ENCODE measurements at regions not wholly inside any gene's neighbourhood (a gene's known extent, or its start where the extent isn't known, plus 50 kb on each side); places are given as distances from the start of the nearest gene placed in this dataset.

DNA sequence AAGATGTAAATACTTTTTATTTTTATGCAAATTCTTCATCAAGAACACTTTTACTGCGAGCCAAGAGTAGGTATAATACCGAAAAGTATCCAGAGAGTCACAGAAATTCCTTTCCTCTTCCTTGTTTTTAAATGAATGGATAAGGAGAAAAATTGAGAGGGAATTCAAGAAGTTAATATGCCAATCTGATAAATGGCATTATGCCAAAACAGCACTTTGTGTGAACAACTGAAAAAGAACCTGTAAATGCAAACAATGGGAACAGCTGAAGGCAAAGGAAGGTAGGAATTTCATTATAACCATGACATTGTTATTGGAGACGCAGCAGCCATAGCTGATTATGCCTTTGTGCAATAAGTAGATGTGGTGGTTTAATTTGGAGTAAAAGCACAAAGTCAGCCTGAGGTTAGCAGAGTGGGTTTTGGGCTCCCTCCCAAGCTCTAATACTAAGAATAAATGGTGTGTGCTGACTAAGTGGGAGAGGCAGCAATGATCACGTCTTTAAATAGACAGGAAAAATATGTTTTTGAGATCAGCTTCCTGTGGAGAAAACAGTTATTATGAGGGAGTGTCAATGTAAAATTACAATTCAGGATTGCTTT lies 209.8 kb upstream of the NDST4 start:
- Mint-ChIP-seq H3K9me3 (no peaks in the 10 kb centered on the region), H3K36me3 (ENCODE audit: low read depth) (no peaks in the 10 kb centered on the region), H3K27ac (no peak overlapping the region), H3K4me3 (no peak overlapping the region), H3K27me3 (ENCODE audit: insufficient read depth) (no peaks in the 10 kb centered on the region), H3K4me1 (ENCODE audit: low read depth) (no peaks in the 10 kb centered on the region)
- DNase-seq (ENCODE audit: low spot score) = no peak
- intact Hi-C loops (cut with micrococcal nuclease) = no loop called here

DNA sequence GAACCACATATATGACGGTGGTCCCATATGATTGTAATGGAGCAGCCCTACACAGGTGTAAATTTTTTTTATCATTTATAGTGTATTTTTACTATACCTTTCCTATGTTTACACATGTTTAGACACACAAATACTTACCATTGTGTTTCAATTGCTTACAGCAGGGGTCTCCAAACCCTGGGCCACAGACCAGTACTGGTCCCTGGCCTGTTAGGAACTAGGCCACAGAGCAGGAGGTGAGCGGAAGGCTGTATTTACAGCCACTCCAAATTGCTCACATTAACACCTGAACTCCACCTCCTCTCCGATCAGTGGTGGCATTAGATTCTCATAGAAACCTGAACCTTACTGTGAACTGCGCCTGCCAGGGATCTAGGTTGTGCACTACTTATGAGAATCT lies 201.8 kb upstream of the NDST4 start:
- H3K36me3 Mint-ChIP-seq (ENCODE audit: low read depth) = no peaks in the 10 kb centered on the region
- H3K9me3 Mint-ChIP-seq = no peaks in the 10 kb centered on the region
- no peak for DNase-seq (ENCODE audit: low spot score)
- H3K27me3 Mint-ChIP-seq (ENCODE audit: insufficient read depth) = no peaks in the 10 kb centered on the region
- H3K4me3 Mint-ChIP-seq = no peak overlapping the region
- intact Hi-C loops (cut with micrococcal nuclease) = no loop called here
- H3K4me1 Mint-ChIP-seq (ENCODE audit: low read depth) = no peaks in the 10 kb centered on the region
- H3K27ac Mint-ChIP-seq = no peak overlapping the region

DNA sequence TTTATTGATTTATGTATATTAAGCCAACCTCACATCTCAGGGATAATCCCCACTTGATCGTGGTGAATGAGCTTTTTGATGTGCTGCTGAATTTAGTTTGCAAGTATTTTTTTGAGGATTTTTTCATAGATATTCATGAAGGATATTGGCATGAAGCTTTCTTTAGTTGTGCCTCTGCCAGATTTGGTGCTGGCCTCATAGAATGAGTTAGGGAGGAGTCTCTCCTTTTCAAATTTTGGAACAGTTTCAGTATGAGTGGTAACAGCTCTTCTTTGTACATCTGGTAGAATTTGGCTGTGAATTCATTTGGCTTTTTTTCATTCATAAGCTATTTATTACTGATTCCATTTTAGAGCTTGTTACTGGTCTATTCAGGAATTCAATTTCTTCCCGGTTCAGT lies 197.2 kb upstream of the NDST4 start:
- Mint-ChIP-seq H3K9me3 (no peaks in the 10 kb centered on the region), H3K4me1 (ENCODE audit: low read depth) (no peaks in the 10 kb centered on the region), H3K27ac (no peak overlapping the region), H3K4me3 (no peak overlapping the region), H3K36me3 (ENCODE audit: low read depth) (no peaks in the 10 kb centered on the region), H3K27me3 (ENCODE audit: insufficient read depth) (peaks cover 2% of the 10 kb centered on the region)
- DNase-seq (ENCODE audit: low spot score) = no peak
- intact Hi-C loops (cut with micrococcal nuclease) = no loop called here

DNA sequence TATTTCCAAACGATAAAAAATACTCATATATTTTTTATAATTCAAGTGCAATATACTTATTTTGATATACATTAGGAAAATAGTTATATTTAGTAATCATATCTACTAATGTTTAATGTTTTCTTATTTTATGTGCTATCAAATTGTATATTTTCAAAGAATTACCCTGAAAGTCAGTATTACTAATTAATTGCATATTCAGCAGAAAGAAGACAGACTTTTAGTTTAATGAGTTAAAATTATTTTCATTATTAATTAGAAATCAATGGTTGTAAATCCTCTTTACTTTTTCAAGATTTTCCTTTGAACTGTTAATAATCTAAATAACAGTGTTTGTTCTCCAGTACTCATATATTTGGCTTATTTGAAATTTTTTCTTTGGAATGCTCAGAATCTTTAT lies 181.3 kb upstream of the NDST4 start:
- Mint-ChIP-seq H3K9me3 (no peaks in the 10 kb centered on the region), H3K4me3 (no peak overlapping the region), H3K27me3 (ENCODE audit: insufficient read depth) (no peaks in the 10 kb centered on the region), H3K27ac (no peak overlapping the region), H3K36me3 (ENCODE audit: low read depth) (no peaks in the 10 kb centered on the region), H3K4me1 (ENCODE audit: low read depth) (no peaks in the 10 kb centered on the region)
- no peak for DNase-seq (ENCODE audit: low spot score)
- intact Hi-C loops (cut with micrococcal nuclease) = no loop called here

DNA sequence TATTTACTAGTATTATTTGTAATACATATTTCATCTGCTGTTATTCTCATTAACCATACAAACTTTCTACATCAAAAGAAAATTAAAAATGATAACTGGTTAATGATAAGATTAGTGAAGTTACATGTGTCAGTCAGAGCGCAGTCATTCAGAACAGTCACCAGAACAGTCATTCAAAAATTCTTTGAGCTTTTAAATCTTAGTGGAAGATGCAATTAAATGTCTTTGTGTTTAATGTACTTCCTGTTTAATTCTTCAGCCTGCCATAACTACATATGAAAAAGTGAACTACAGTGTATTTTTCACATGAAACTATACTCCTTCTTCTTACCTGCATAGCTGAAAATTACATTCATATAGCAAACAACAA lies 179.7 kb upstream of the NDST4 start:
- Mint-ChIP-seq H3K4me1 (ENCODE audit: low read depth) (no peaks in the 10 kb centered on the region), H3K27ac (no peak overlapping the region), H3K4me3 (no peak overlapping the region), H3K9me3 (no peaks in the 10 kb centered on the region), H3K36me3 (ENCODE audit: low read depth) (no peaks in the 10 kb centered on the region), H3K27me3 (ENCODE audit: insufficient read depth) (no peaks in the 10 kb centered on the region)
- no peak for DNase-seq (ENCODE audit: low spot score)
- intact Hi-C loops (cut with micrococcal nuclease) = no loop called here

DNA sequence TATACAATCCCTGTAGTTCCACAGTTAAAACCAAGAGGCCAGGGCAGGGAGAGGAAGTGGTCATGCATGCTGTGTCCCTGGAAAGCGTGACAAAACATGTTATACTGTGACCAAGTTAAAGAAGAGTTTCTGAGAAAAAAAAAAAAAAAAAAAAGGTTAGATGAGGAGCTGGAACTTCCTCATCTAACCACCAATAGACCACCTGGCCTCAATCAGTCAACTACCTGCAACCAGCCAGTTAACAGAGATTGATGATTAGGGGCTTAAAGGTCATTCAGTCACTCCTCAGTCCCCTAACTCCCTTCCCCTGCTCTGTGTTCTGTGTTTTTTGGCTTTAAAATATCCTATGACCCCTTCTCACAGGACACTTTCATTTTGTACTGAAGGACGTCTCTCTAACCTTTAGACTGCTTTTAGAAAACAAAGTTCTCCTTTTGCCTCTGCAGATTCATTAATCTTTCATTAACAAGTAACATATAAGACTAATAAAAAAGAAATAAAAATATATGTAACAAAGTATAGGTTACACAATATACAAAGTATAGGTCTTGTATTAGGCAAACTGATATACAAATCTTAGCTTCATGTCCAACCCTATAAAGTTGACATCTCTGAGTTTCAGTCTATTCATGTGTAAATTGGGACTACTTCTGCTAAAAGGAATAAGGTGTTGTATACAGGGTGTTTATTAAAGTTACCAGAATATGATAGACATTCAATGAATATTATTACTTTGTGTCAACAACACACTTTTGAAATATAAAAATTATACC lies 179.1 kb upstream of the NDST4 start:
- Mint-ChIP-seq H3K9me3 (no peaks in the 10 kb centered on the region), H3K4me1 (ENCODE audit: low read depth) (no peaks in the 10 kb centered on the region), H3K4me3 (no peak overlapping the region), H3K27me3 (ENCODE audit: insufficient read depth) (no peaks in the 10 kb centered on the region), H3K27ac (no peak overlapping the region), H3K36me3 (ENCODE audit: low read depth) (no peaks in the 10 kb centered on the region)
- DNase-seq (ENCODE audit: low spot score) = no peak
- intact Hi-C loops (cut with micrococcal nuclease) = no loop called here

DNA sequence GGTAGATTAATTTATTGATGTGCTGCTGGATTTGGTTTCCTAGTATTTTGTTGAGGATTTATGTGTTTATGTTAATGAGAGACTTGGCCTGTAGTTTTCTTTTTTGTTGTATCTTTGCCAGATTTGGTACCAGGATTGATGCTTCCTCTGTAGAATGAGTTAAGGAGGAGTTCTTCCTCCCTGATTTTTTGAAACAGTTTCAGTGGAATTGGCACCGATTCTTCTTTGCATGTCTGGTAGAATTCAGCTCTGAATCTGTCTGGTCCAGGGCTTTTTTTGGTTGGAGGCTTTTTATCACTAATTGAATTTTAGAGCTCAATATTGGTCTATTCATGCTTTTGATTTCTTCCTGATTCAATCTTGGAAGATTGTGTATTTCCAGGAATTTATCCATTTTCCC lies 174.0 kb upstream of the NDST4 start:
- Mint-ChIP-seq H3K27me3 (ENCODE audit: insufficient read depth) (peaks cover 2% of the 10 kb centered on the region), H3K27ac (no peak overlapping the region), H3K36me3 (ENCODE audit: low read depth) (no peaks in the 10 kb centered on the region), H3K4me3 (no peak overlapping the region), H3K9me3 (no peaks in the 10 kb centered on the region), H3K4me1 (ENCODE audit: low read depth) (no peaks in the 10 kb centered on the region)
- intact Hi-C loops (cut with micrococcal nuclease) = no loop called here
- no peak for DNase-seq (ENCODE audit: low spot score)

DNA sequence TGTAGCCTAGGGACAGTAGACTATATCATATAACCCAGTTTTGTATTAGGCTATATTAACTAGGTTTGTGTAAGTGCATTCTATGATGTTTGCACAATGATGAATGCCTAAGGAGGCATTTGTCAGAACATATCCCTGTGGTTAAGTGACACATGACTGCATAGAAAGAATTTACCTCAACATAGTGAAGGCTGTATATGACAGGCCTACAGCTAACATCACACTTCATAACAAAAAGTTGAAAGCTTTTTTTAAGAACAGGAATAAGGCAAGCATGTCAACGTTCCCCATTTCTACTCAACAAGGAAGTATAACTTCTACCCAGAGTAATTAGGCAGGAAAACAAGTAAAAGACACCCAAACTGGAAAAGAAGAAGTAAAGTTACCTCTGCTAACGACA lies 165.9 kb upstream of the NDST4 start:
- Mint-ChIP-seq H3K9me3 (no peaks in the 10 kb centered on the region), H3K4me3 (no peak overlapping the region), H3K27me3 (ENCODE audit: insufficient read depth) (peaks cover 4% of the 10 kb centered on the region), H3K27ac (no peak overlapping the region), H3K36me3 (ENCODE audit: low read depth) (no peaks in the 10 kb centered on the region), H3K4me1 (ENCODE audit: low read depth) (peaks cover 5% of the 10 kb centered on the region)
- no peak for DNase-seq (ENCODE audit: low spot score)
- intact Hi-C loops (cut with micrococcal nuclease) = no loop called here

DNA sequence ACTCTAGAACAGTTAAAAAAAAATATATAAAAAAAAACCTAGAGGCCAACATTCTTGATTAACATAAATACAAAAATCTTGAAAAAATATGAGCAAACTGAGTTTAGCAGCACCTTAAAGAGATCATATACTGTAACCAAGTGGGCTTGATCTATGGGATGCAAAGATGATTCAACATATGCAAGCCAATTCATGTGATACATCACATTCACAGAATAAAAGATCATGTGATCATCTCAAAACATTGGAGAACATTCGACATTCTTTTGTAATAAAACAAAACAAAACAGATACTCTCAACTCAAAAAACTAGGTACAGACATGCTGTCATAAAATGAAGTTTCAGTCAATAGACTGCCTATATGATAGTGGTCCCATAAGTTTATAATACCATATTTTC lies 165.4 kb upstream of the NDST4 start:
- H3K4me3 Mint-ChIP-seq = no peak overlapping the region
- no peak overlapping the region for H3K27ac Mint-ChIP-seq
- intact Hi-C loops (cut with micrococcal nuclease) = no loop called here

DNA sequence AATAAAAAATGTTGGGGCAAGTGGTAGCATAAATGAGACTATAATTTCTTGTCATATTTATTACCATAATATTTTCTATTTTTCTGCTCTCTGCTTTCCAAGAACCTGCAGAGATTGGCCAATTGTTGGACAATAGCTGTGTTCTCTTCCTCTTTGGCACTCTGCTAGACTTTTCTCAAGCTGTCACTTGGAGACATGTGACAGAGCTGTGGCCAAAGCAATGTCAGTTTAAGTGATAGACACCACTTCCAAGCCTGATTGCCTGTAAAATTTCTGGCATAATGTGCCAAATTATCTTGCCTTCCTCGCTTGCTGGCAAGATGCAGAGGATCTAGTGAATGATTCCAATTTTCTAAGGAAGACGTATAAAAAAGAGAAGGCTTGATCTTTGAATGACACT lies 162.2 kb upstream of the NDST4 start:
- no peak overlapping the region for H3K27ac Mint-ChIP-seq
- H3K4me3 Mint-ChIP-seq = no peak overlapping the region
- H3K9me3 Mint-ChIP-seq = peaks cover 8% of the 10 kb centered on the region
- DNase-seq (ENCODE audit: low spot score) = no peak
- intact Hi-C loops (cut with micrococcal nuclease) = no loop called here
- no peaks in the 10 kb centered on the region for H3K36me3 Mint-ChIP-seq (ENCODE audit: low read depth)
- peaks cover 3% of the 10 kb centered on the region for H3K27me3 Mint-ChIP-seq (ENCODE audit: insufficient read depth)
- peaks cover 24% of the 10 kb centered on the region for H3K4me1 Mint-ChIP-seq (ENCODE audit: low read depth)

More for the DNA sequence above, 165.4 kb upstream of the NDST4 start:
- peaks cover under 1% of the 10 kb centered on the region for H3K9me3 Mint-ChIP-seq
- peaks cover 7% of the 10 kb centered on the region for H3K4me1 Mint-ChIP-seq (ENCODE audit: low read depth)
- H3K27me3 Mint-ChIP-seq (ENCODE audit: insufficient read depth) = peaks cover 3% of the 10 kb centered on the region
- H3K36me3 Mint-ChIP-seq (ENCODE audit: low read depth) = no peaks in the 10 kb centered on the region
- no peak for DNase-seq (ENCODE audit: low spot score)

DNA sequence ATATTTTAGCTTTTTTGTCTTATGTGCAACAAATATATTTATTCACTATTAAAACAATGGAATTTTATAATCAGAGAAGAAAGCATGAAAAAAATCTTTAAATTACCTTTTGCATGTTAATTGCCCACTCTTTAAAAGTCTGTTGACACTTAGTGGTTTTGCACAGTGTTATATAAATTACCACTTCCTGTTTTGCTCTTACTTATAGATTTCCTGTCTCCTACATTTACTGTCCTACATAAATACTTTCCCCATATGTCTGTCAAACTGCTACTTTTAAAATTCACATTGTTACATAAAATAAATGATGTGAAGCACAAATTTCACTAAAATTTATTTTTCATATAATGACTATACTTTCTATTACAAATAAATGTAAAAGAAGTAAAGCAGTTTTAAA lies 161.1 kb upstream of the NDST4 start:
- H3K36me3 Mint-ChIP-seq (ENCODE audit: low read depth) = no peaks in the 10 kb centered on the region
- H3K4me1 Mint-ChIP-seq (ENCODE audit: low read depth) = peaks cover 24% of the 10 kb centered on the region
- peaks cover 3% of the 10 kb centered on the region for H3K27me3 Mint-ChIP-seq (ENCODE audit: insufficient read depth)
- DNase-seq (ENCODE audit: low spot score) = no peak
- no peak overlapping the region for H3K4me3 Mint-ChIP-seq
- H3K27ac Mint-ChIP-seq = no peak overlapping the region
- H3K9me3 Mint-ChIP-seq = peaks cover 8% of the 10 kb centered on the region
- intact Hi-C loops (cut with micrococcal nuclease) = no loop called here

DNA sequence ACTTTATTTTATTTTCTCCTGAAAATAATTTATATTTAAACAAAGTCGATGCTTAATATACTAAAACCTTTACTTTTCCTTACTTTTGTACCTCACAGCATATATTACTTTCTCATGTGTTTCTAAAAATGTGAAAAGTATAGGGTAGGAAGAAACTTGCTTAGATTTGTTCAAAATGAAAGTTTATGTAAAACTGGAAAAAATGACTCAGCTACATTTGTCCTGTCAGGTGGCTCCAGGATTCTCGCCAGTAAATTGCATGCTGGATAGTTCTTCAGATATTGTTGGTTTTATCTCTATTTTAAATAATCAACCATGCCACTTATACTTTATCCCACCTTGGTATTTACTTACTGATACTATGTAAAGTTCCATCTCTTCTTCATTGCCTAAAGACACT lies 159.2 kb upstream of the NDST4 start:
- Mint-ChIP-seq H3K27me3 (ENCODE audit: insufficient read depth) (peaks cover 2% of the 10 kb centered on the region), H3K4me1 (ENCODE audit: low read depth) (peaks cover 24% of the 10 kb centered on the region), H3K27ac (no peak overlapping the region), H3K4me3 (no peak overlapping the region), H3K9me3 (peaks cover 8% of the 10 kb centered on the region), H3K36me3 (ENCODE audit: low read depth) (no peaks in the 10 kb centered on the region)
- no peak for DNase-seq (ENCODE audit: low spot score)
- intact Hi-C loops (cut with micrococcal nuclease) = no loop called here

DNA sequence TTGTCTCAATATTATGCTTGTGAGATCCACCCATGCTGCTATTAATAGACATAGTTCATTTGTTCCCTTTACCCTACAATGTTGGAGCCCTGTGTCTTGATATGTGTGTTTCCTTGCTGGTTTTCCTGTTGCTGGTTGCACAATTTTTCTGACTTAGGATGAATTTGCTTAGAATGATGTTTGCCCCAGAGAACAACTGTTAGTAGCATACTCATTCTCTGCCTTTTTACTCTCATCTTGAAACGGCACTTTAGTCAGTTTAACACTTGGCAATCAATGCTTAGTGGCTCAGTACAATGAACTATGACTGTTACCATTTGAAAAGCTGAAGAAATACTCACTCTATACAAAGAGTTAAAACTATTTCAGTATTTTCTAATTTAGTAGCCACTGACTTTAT lies 158.8 kb upstream of the NDST4 start:
- intact Hi-C loops (cut with micrococcal nuclease) = no loop called here
- no peaks in the 10 kb centered on the region for H3K36me3 Mint-ChIP-seq (ENCODE audit: low read depth)
- H3K4me1 Mint-ChIP-seq (ENCODE audit: low read depth) = peaks cover 24% of the 10 kb centered on the region
- no peak overlapping the region for H3K27ac Mint-ChIP-seq
- H3K27me3 Mint-ChIP-seq (ENCODE audit: insufficient read depth) = peaks cover 2% of the 10 kb centered on the region
- DNase-seq (ENCODE audit: low spot score) = no peak
- no peak overlapping the region for H3K4me3 Mint-ChIP-seq
- peaks cover 8% of the 10 kb centered on the region for H3K9me3 Mint-ChIP-seq

DNA sequence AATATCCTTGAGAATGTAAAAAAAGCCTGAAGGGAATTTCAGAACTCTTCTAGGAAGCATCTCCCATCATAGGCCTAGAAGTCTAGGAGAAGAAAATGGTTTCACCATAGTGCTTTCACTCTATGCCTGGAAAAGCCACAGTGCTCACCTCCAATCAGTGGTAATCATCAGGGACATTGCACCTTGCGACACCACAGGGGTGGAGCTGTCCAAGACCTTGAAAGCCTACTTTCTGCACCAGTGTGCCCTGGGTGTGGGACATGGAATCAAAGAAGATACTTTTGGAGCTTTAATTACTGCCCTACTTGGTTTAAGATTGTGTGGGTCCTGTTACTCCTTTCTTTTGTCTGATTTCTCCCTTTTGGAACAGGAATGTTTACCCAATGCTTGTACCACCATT lies 146.8 kb upstream of the NDST4 start:
- Mint-ChIP-seq H3K9me3 (no peaks in the 10 kb centered on the region), H3K36me3 (ENCODE audit: low read depth) (no peaks in the 10 kb centered on the region), H3K27me3 (ENCODE audit: insufficient read depth) (no peaks in the 10 kb centered on the region), H3K4me1 (ENCODE audit: low read depth) (no peaks in the 10 kb centered on the region), H3K27ac (no peak overlapping the region), H3K4me3 (no peak overlapping the region)
- DNase-seq (ENCODE audit: low spot score) = no peak
- intact Hi-C loops (cut with micrococcal nuclease) = no loop called here
